H7 (cell line): ENCODE measurements at regions not wholly inside any gene's neighbourhood (a gene's known extent, or its start where the extent isn't known, plus 50 kb on each side); places are given as distances from the start of the nearest gene placed in this dataset.

Experiments used
- DNase-seq: peaks from one replicate; pipeline ENCODE4 v3.0.0; 2012
- H3K27me3 ChIP-seq: 2 replicates; pipeline ENCODE4 v1.6.0; 2011; ENCODE audit warnings: mild to moderate bottlenecking, low read length; ENCODE audit not compliant: control insufficient read depth, insufficient read depth
- H3K36me3 ChIP-seq: replicated peaks from 2 replicates; pipeline ENCODE4 v1.5.1; 2011; ENCODE audit warnings: low read length; ENCODE audit not compliant: control insufficient read depth, insufficient read depth
- H3K4me3 ChIP-seq: 2 replicates; pipeline ENCODE4 v1.5.1; 2011; ENCODE audit warnings: low read depth, mild to moderate bottlenecking, control low read depth, low read length, moderate library complexity; ENCODE audit not compliant: insufficient read depth

GRCh38 chr19:31742249-31742648 lies 393.0 kb upstream of the TSHZ3 start:
- no peak for DNase-seq
- no peaks in the 10 kb centered on the region for H3K36me3 ChIP-seq
- H3K27me3 ChIP-seq: no peaks in the 10 kb centered on the region
- no peak overlapping the region for H3K4me3 ChIP-seq

- Histone ChIP-seq H3K27me3 (no peaks in the 10 kb centered on the region), H3K36me3 (no peaks in the 10 kb centered on the region), H3K4me3 (no peak overlapping the region)
- DNase-seq: no peak
These were observed 396.5 kb upstream of the TSHZ3 start for GRCh38 chr19:31745731-31746130.

- H3K4me3 ChIP-seq: no peak overlapping the region
- DNase-seq: no peak
- no peaks in the 10 kb centered on the region for H3K36me3 ChIP-seq
- no peaks in the 10 kb centered on the region for H3K27me3 ChIP-seq
These were observed 400.0 kb upstream of the TSHZ3 start for GRCh38 chr19:31749231-31749630.

- DNase-seq: no peak
- Histone ChIP-seq H3K4me3 (no peak overlapping the region), H3K36me3 (no peaks in the 10 kb centered on the region), H3K27me3 (no peaks in the 10 kb centered on the region)
These were observed 410.1 kb upstream of the TSHZ3 start for GRCh38 chr19:31759359-31759758.

GRCh38 chr19:31761281-31761913 lies 412.2 kb upstream of the TSHZ3 start:
- Histone ChIP-seq H3K36me3 (no peaks in the 10 kb centered on the region), H3K4me3 (no peak overlapping the region), H3K27me3 (no peaks in the 10 kb centered on the region)
- no peak for DNase-seq

GRCh38 chr19:31770223-31770622 lies 421.0 kb upstream of the TSHZ3 start:
- no peak for DNase-seq
- Histone ChIP-seq H3K36me3 (no peaks in the 10 kb centered on the region), H3K4me3 (no peak overlapping the region), H3K27me3 (no peaks in the 10 kb centered on the region)

GRCh38 chr19:31772915-31773314 lies 423.7 kb upstream of the TSHZ3 start:
- Histone ChIP-seq H3K36me3 (no peaks in the 10 kb centered on the region), H3K4me3 (no peak overlapping the region), H3K27me3 (no peaks in the 10 kb centered on the region)
- no peak for DNase-seq

GRCh38 chr19:31781542-31781941 lies 432.3 kb upstream of the TSHZ3 start:
- Histone ChIP-seq H3K36me3 (no peaks in the 10 kb centered on the region), H3K4me3 (no peak overlapping the region), H3K27me3 (no peaks in the 10 kb centered on the region)
- DNase-seq: no peak

- DNase-seq: no peak
- Histone ChIP-seq H3K4me3 (no peak overlapping the region), H3K27me3 (no peaks in the 10 kb centered on the region), H3K36me3 (no peaks in the 10 kb centered on the region)
These were observed 434.4 kb upstream of the TSHZ3 start for GRCh38 chr19:31783592-31783991.

- no peaks in the 10 kb centered on the region for H3K36me3 ChIP-seq
- H3K27me3 ChIP-seq: no peaks in the 10 kb centered on the region
- H3K4me3 ChIP-seq: no peak overlapping the region
- DNase-seq: no peak
These were observed 435.4 kb upstream of the TSHZ3 start for GRCh38 chr19:31784671-31785101.

- Histone ChIP-seq H3K4me3 (no peak overlapping the region), H3K27me3 (no peaks in the 10 kb centered on the region), H3K36me3 (no peaks in the 10 kb centered on the region)
- DNase-seq: no peak
These were observed 452.4 kb upstream of the TSHZ3 start for GRCh38 chr19:31801611-31802010.

- Histone ChIP-seq H3K27me3 (no peaks in the 10 kb centered on the region), H3K36me3 (no peaks in the 10 kb centered on the region), H3K4me3 (no peak overlapping the region)
- DNase-seq: no peak
These were observed 454.7 kb upstream of the TSHZ3 start for GRCh38 chr19:31803835-31804446.

GRCh38 chr19:31804668-31805067 lies 455.4 kb upstream of the TSHZ3 start:
- Histone ChIP-seq H3K27me3 (no peaks in the 10 kb centered on the region), H3K36me3 (no peaks in the 10 kb centered on the region), H3K4me3 (no peak overlapping the region)
- DNase-seq: no peak

GRCh38 chr19:31810536-31811109 lies 461.4 kb upstream of the TSHZ3 start:
- no peak overlapping the region for H3K4me3 ChIP-seq
- H3K36me3 ChIP-seq: no peaks in the 10 kb centered on the region
- no peak for DNase-seq
- no peaks in the 10 kb centered on the region for H3K27me3 ChIP-seq

GRCh38 chr19:31817971-31818797 lies 468.9 kb upstream of the TSHZ3 start:
- H3K36me3 ChIP-seq: no peaks in the 10 kb centered on the region
- no peak for DNase-seq
- H3K4me3 ChIP-seq: no peak overlapping the region
- H3K27me3 ChIP-seq: no peaks in the 10 kb centered on the region
